SK-N-MC (cell line): ENCODE measurements at regions not wholly inside any gene's neighbourhood (a gene's known extent, or its start where the extent isn't known, plus 50 kb on each side); places are given as distances from the start of the nearest gene placed in this dataset.

Experiments used
- DNase-seq: peaks from one replicate; pipeline ENCODE4 v3.0.0-alpha.2; 2011; ENCODE audit warnings: low read depth, low spot score
- H3K27ac ChIP-seq: fragments of 200-600 bp; sonication (generic); 2 replicates; pipeline ENCODE4 v1.5.1; 2016; ENCODE audit warnings: mixed run types
- H3K36me3 ChIP-seq: fragments of 200-600 bp; sonication (generic); 2 replicates; pipeline ENCODE4 v1.6.1; 2017; ENCODE audit warnings: antibody characterized with exemption, low read length, mixed read lengths; ENCODE audit not compliant: insufficient read depth
- H3K4me3 ChIP-seq: fragments of 200-600 bp; sonication (generic); 2 replicates; pipeline ENCODE4 v1.5.1; 2016
- H3K9ac ChIP-seq: fragments of 200-600 bp; sonication (generic); 2 replicates; pipeline ENCODE4 v1.8.0; 2017; ENCODE audit warnings: mixed run types, mixed read lengths; ENCODE audit not compliant: insufficient read length
- H3K9me3 ChIP-seq: fragments of 200-600 bp; sonication (generic); 2 replicates; pipeline ENCODE4 v1.6.1; 2017; ENCODE audit warnings: low read depth, mild to moderate bottlenecking, antibody characterized with exemption, low read length, moderate library complexity, mixed read lengths
- EZH2 ChIP-seq: fragments of 200-600 bp; sonication (generic); IDR thresholded peaks from one replicate; pipeline ENCODE4 v1.6.1; 2017; ENCODE audit warnings: antibody characterized with exemption
- FOXP2 ChIP-seq: optimal IDR thresholded peaks from 2 replicates; pipeline ENCODE3; 2011; ENCODE audit warnings: mild to moderate bottlenecking, moderate library complexity; ENCODE audit not compliant: insufficient read depth; ENCODE audit errors: extremely low read length, control extremely low read depth
- POLR2AphosphoS5 ChIP-seq: IDR thresholded peaks from 2 replicates; pipeline ENCODE4 v1.6.1; 2012; ENCODE audit warnings: mild to moderate bottlenecking, low read depth, low read length, borderline replicate concordance

DNA sequence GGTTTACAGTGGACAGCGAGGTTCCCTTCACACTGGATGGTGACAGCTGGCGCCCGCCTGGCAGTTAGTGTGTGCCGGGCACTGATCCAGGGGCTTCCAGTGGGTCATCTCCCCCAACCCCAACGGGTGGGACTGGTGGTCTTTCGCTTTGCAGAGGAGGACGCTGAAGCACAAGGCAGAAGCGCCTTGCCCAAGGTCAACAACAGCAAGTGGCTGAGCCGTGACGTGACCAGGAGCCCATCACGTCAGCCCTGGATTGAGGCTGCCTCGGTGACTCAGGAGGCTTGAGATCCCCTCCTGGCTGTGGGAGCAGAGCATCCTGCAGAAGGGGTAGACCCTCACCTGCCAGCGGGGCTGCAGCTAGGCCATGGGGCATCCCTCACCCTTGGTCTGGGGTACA is 215.3 kb downstream of the RBFOX3 start:
- Histone ChIP-seq H3K36me3 (no peaks in the 10 kb centered on the region), H3K9ac (no peak overlapping the region), H3K27ac (no peak overlapping the region), H3K4me3 (no peak overlapping the region), H3K9me3 (no peaks in the 10 kb centered on the region)
- no peak for DNase-seq
- TF ChIP-seq EZH2 (no peak), POLR2AphosphoS5 (no peak), FOXP2 (no peak)

DNA sequence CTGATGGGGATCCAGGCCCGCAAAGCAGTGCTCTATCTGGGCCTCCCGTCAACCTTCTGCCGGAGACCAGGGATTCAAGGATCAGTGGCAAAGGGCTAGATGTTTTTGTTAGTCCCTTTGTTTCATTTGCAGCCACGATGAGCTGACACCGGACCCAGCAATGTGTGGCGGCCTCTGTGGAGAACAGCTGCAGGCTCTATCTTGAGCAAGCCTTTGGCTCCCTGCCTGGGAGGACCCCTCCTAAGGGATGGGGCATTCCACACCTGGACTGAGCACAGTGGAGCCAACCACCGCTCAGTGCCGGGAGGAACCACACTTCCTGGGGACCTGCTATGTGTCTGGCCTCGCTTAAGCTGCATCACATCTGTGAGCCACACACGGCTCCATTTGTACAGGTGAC is 215.8 kb downstream of the RBFOX3 start:
- Histone ChIP-seq H3K9ac (no peak overlapping the region), H3K9me3 (no peaks in the 10 kb centered on the region), H3K36me3 (no peaks in the 10 kb centered on the region), H3K4me3 (no peak overlapping the region), H3K27ac (no peak overlapping the region)
- DNase-seq, result no peak
- TF ChIP-seq FOXP2, result no peak
- no peak for TF ChIP-seq EZH2
- TF ChIP-seq POLR2AphosphoS5, result no peak

GRCh38 chr17:79393358-79394052 is 217.3 kb downstream of the RBFOX3 start:
- no peak for DNase-seq
- no peak overlapping the region for H3K4me3 ChIP-seq
- no peaks in the 10 kb centered on the region for H3K9me3 ChIP-seq
- TF ChIP-seq EZH2, result no peak
- TF ChIP-seq FOXP2, result no peak
- TF ChIP-seq POLR2AphosphoS5, result no peak
- H3K36me3 ChIP-seq, result no peaks in the 10 kb centered on the region
- no peak overlapping the region for H3K27ac ChIP-seq
- no peak overlapping the region for H3K9ac ChIP-seq

- H3K36me3 ChIP-seq, result no peaks in the 10 kb centered on the region
- H3K27ac ChIP-seq, result no peak overlapping the region
- TF ChIP-seq FOXP2 (no peak), POLR2AphosphoS5 (no peak), EZH2 (no peak)
- H3K9ac ChIP-seq, result no peak overlapping the region
- no peak overlapping the region for H3K4me3 ChIP-seq
- no peaks in the 10 kb centered on the region for H3K9me3 ChIP-seq
- no peak for DNase-seq
These were observed 218.3 kb downstream of the RBFOX3 start for GRCh38 chr17:79392598-79392997.

DNA sequence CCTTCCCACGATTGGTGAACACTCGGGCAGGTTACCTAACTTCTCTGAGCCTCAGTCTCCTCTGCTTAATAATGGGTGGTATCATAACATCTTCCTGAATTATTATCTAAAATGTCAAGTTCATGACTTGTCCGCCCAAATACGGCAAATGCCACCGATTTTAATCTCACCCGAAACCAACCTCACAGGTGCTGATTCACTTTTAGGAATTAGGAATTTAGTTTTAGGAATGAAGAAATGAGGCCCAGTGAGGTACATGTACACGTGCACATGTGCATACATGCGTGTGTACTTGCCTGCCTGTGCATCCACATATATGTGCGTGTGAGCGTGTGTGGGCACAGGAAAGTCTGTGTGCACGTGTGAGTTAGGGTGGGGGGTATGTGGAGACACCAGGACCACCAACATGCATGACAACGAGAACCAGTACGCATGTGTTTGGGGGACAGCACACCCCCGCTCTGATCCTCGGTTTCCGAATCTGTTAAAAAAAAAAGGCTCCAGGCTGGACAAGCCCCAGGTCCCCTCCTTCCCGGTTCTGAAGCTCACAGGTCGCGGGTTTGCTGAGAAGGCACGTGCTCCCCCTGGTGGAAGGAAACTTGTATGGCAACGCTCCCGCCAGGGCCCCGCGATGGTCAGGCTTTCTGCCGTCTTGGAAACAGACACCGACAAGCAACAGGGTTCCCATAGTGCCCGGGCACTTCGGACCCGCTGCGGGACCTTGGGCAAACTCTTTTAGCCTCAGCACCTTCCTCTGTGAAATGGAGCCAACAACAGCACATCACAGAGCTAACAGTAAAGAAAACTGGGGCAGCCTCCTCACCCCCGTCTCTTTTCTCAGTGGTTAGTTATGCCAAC is 219.2 kb downstream of the RBFOX3 start:
- Histone ChIP-seq H3K36me3 (no peaks in the 10 kb centered on the region), H3K9ac (no peak overlapping the region), H3K9me3 (no peaks in the 10 kb centered on the region), H3K4me3 (no peak overlapping the region), H3K27ac (no peak overlapping the region)
- no peak for TF ChIP-seq FOXP2
- peak; percentile 65 for TF ChIP-seq EZH2
- no peak for TF ChIP-seq POLR2AphosphoS5
- no peak for DNase-seq

DNA sequence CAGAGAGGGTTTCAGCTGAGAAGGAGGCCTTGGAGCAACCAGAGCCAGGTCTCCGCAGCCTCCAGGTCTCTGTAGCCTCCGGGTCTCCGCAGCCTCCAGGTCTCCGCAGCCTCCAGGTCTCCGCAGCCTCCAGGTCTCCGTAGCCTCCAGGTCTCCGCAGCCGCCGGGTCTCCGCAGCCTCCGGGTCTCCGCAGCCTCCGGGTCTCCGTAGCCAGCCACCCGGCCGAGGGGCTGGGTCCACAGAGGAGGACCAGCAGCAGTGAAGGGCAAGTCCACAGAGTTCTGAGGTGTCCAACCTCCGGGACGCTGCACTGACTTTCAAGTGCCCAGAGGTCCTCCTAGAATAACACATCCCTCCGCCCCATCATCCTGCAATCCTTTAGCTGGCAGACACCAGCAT is 221.0 kb downstream of the RBFOX3 start:
- TF ChIP-seq FOXP2 (no peak), EZH2 (no peak), POLR2AphosphoS5 (no peak)

GRCh38 chr17:79388556-79389295 is 222.1 kb downstream of the RBFOX3 start:
- Histone ChIP-seq H3K27ac (no peak overlapping the region), H3K9ac (no peak overlapping the region), H3K36me3 (no peaks in the 10 kb centered on the region), H3K4me3 (no peak overlapping the region), H3K9me3 (no peaks in the 10 kb centered on the region)
- DNase-seq, result no peak
- no peak for TF ChIP-seq FOXP2
- no peak for TF ChIP-seq POLR2AphosphoS5
- TF ChIP-seq EZH2, result no peak

More for the DNA sequence above, 221.0 kb downstream of the RBFOX3 start:
- Histone ChIP-seq H3K4me3 (no peak overlapping the region), H3K9ac (no peak overlapping the region), H3K9me3 (no peaks in the 10 kb centered on the region), H3K27ac (no peak overlapping the region), H3K36me3 (no peaks in the 10 kb centered on the region)
- DNase-seq, result no peak

GRCh38 chr17:79387783-79388182 is 223.1 kb downstream of the RBFOX3 start:
- no peak overlapping the region for H3K27ac ChIP-seq
- no peak overlapping the region for H3K9ac ChIP-seq
- DNase-seq, result no peak
- H3K9me3 ChIP-seq, result no peaks in the 10 kb centered on the region
- H3K36me3 ChIP-seq, result no peaks in the 10 kb centered on the region
- TF ChIP-seq EZH2 (no peak), FOXP2 (no peak)
- H3K4me3 ChIP-seq, result no peak overlapping the region
